ENCODE measurements at regions not wholly inside any gene's neighbourhood (a gene's known extent, or its start where the extent isn't known, plus 50 kb on each side); places are given as distances from the start of the nearest gene placed in this dataset.

GRCh38 chr7:53101026-53101425 lies 65.6 kb downstream of the POM121L12 start:
- Mint-ChIP-seq H3K9me3 (peaks cover 4% of the 10 kb centered on the region), H3K4me3 (no peak overlapping the region), H3K27ac (no peak overlapping the region), H3K36me3 (no peaks in the 10 kb centered on the region), H3K4me1 (peaks cover 4% of the 10 kb centered on the region), H3K27me3 (ENCODE audit: low read depth) (no peaks in the 10 kb centered on the region)
- DNase-seq (ENCODE audit: low spot score in 2 of 2, unreplicated experiment in 2 of 2): no peak
- TF ChIP-seq, protein P1, sequence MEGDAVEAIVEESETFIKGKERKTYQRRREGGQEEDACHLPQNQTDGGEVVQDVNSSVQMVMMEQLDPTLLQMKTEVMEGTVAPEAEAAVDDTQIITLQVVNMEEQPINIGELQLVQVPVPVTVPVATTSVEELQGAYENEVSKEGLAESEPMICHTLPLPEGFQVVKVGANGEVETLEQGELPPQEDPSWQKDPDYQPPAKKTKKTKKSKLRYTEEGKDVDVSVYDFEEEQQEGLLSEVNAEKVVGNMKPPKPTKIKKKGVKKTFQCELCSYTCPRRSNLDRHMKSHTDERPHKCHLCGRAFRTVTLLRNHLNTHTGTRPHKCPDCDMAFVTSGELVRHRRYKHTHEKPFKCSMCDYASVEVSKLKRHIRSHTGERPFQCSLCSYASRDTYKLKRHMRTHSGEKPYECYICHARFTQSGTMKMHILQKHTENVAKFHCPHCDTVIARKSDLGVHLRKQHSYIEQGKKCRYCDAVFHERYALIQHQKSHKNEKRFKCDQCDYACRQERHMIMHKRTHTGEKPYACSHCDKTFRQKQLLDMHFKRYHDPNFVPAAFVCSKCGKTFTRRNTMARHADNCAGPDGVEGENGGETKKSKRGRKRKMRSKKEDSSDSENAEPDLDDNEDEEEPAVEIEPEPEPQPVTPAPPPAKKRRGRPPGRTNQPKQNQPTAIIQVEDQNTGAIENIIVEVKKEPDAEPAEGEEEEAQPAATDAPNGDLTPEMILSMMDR (IDR thresholded peaks at IDR 0.05; ENCODE audit: unreplicated experiment): no peak

DNA sequence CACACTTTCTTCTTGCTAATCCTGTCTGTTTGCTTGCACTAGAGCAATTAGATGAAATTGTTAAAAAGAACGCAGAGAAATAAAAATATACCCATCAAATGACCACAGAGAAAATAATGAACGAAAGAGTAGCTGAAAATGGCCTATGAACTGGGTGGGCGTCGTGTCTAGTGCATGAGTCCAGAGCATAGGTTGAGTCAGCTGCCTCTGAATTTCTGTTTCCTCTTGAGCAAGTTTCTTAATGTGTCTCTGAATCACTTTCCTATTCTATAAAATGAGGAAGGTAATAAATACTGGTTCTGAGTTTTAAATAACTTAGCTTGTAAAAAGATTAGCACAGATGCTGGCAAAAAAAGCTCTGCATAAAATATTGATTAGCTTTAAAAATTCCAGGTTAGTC lies 75.0 kb downstream of the POM121L12 start:
- Mint-ChIP-seq H3K4me3 (no peak overlapping the region), H3K9me3 (no peaks in the 10 kb centered on the region), H3K27ac (no peak overlapping the region), H3K4me1 (no peaks in the 10 kb centered on the region), H3K36me3 (no peaks in the 10 kb centered on the region), H3K27me3 (ENCODE audit: low read depth) (no peaks in the 10 kb centered on the region)
- no peak for DNase-seq (ENCODE audit: low spot score in 2 of 2, unreplicated experiment in 2 of 2)
- TF ChIP-seq, protein P1 (IDR thresholded peaks at IDR 0.05; ENCODE audit: unreplicated experiment): no peak

DNA sequence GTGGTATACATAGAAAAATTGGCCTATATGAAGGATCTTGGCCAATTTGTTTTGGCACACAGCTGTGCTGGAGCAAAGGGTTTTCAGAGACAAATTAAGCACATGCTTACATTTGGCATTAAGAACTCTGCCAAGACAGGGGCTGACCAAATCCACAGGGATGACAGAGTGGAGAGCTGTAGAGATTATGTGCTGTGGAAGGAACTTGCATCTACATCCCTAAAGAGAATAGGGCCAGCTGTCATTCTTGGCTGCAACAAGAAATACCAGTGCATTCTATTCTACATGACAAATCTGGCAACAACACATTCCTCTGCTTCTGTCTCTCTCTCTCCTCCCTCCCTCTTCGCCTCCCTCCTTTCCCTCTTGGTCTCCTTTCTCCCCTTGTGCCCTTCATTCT lies 75.6 kb downstream of the POM121L12 start:
- Mint-ChIP-seq H3K9me3 (no peaks in the 10 kb centered on the region), H3K4me1 (no peaks in the 10 kb centered on the region), H3K27ac (no peak overlapping the region), H3K4me3 (no peak overlapping the region), H3K36me3 (no peaks in the 10 kb centered on the region), H3K27me3 (ENCODE audit: low read depth) (no peaks in the 10 kb centered on the region)
- DNase-seq (ENCODE audit: low spot score in 2 of 2, unreplicated experiment in 2 of 2): no peak
- TF ChIP-seq, protein P1 (IDR thresholded peaks at IDR 0.05; ENCODE audit: unreplicated experiment): no peak

GRCh38 chr7:53113424-53113823 lies 78.0 kb downstream of the POM121L12 start:
- TF ChIP-seq, protein P1 (IDR thresholded peaks at IDR 0.05; ENCODE audit: unreplicated experiment): no peak
- Mint-ChIP-seq H3K9me3 (no peaks in the 10 kb centered on the region), H3K4me3 (no peak overlapping the region), H3K4me1 (peaks cover 4% of the 10 kb centered on the region), H3K27me3 (ENCODE audit: low read depth) (no peaks in the 10 kb centered on the region), H3K27ac (no peak overlapping the region), H3K36me3 (no peaks in the 10 kb centered on the region)
- DNase-seq (ENCODE audit: low spot score in 2 of 2, unreplicated experiment in 2 of 2): no peak

DNA sequence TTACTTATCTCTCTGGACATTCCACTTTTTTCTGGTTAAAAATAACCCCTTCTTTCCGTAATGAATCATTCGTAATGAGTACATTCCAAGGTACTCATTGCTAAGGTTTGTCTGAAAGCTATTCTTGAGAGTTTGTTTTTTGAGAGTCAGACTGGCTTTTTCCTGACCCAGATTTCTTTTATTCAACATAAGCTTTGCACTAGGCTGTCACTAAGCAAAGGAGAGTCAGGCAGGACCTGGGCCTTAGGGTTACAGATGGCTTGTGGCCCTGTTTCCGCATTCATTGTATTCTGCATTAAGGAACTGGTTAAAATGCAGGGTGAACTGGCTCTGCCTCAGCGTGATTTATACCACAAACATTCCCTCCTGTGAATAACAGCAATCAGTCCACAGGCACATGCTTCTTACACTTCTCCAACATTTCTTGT lies 84.1 kb downstream of the POM121L12 start:
- no peaks in the 10 kb centered on the region for H3K27me3 Mint-ChIP-seq (ENCODE audit: low read depth)
- H3K36me3 Mint-ChIP-seq: no peaks in the 10 kb centered on the region
- no peak overlapping the region for H3K4me3 Mint-ChIP-seq
- TF ChIP-seq, protein P1 (IDR thresholded peaks at IDR 0.05; ENCODE audit: unreplicated experiment): no peak
- H3K9me3 Mint-ChIP-seq: peaks cover 6% of the 10 kb centered on the region
- H3K27ac Mint-ChIP-seq: peak overlapping the region; percentile 87
- DNase-seq (ENCODE audit: low spot score in 2 of 2, unreplicated experiment in 2 of 2): no peak
- peaks cover 14% of the 10 kb centered on the region for H3K4me1 Mint-ChIP-seq

DNA sequence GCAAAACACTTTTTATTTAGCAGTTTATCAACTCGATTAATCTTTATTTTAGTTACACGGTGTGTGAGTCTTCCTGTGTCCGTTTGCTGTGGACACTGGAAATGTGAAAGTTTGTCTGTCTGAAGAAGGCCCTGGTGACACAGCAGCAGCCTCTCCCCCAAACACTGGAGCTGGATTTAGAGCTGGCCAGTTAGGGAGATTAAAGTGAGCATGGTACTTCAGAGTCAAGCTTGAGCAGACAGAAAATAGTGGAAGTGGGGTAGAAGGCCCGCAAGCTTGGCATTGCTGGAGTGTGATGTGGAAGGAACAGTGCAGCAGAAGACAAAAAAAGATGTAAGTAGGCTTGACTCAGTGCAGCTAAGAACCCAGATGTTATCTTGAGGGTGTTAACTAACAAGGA lies 85.9 kb downstream of the POM121L12 start:
- no peak for DNase-seq (ENCODE audit: low spot score in 2 of 2, unreplicated experiment in 2 of 2)

More for the DNA sequence above, 85.9 kb downstream of the POM121L12 start:
- Mint-ChIP-seq H3K4me3 (no peak overlapping the region), H3K27me3 (ENCODE audit: low read depth) (no peaks in the 10 kb centered on the region), H3K36me3 (peaks cover 2% of the 10 kb centered on the region), H3K4me1 (peaks cover 14% of the 10 kb centered on the region), H3K9me3 (peaks cover 18% of the 10 kb centered on the region), H3K27ac (no peak overlapping the region)
- TF ChIP-seq, protein P1 (IDR thresholded peaks at IDR 0.05; ENCODE audit: unreplicated experiment): no peak

Measured in mesothelial cell of epicardium (in vitro differentiated cells).